HG03175 (cell line): ENCODE measurements at regions not wholly inside any gene's neighbourhood (a gene's known extent, or its start where the extent isn't known, plus 50 kb on each side); places are given as distances from the start of the nearest gene placed in this dataset.

Experiments used
- ATAC-seq: cut with Tn5 transposase; IDR thresholded peaks from one replicate; pipeline ENCODE4 v1.9.1; 2021; ENCODE audit warnings: mild to moderate bottlenecking, moderate library complexity; ENCODE audit not compliant: unreplicated experiment

DNA sequence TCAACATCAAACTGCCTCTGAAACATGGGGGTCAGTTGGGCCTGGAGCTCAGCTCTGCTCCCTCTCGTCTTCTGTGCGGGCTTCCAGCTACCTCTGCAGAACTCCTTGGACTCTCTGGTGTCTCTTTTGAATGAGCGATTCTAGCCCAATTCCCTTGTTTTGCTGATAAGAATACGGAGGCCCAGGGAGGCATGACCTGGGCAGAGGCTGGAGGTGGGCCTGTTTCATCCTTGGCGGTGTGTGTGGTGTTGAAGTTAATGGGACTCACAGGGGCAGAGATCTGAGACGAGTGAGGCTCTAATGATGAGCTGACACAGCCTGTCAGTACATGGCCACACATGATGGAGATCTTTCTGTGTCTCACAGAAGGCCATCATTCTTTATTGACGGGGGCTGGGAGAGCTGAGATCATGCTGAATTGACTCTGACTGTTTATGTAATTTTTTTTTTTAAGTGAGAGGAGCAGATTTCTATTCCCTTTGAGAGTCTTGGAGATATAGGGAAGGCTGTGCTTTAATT is 134.5 kb downstream of the URB2 start:
- ATAC-seq = no peak

DNA sequence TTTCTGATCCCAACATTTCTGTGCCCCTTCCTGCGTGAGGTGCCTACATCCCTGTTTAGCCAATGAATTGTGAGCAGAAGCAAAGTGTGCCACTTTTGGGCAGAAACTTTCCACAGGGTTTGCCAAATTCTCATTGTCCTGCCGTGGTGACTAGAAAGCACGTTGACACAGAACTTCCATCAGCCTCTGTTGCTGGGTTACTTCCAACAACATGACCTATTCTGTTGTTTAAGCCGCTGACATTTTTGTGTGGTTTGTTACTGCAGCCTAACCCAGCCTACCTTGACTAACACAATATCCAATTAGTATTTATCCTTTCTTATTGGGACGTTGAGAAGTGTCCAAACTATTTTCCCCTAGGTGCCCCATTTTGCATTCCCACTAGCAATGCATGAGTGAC is 136.8 kb downstream of the URB2 start:
- ATAC-seq = no peak

DNA sequence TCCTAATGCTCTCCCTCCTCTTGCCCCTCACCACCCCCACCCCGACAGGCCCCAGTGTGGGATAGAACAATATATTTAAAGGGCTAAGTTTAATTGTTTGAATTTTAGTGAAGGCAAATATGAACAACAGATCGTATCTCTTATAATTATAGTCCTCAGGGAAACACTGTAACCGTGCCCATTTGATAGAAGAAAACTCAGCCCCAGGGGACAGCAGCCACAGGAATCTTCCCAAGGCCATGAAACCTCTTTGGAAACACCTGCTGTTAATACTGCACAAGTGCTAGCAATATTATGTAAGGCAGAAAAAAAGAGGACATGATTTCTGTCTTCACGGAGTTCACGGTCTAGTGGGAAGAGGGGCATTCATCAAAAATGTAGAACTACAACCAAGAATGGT is 142.2 kb downstream of the URB2 start:
- no peak for ATAC-seq

DNA sequence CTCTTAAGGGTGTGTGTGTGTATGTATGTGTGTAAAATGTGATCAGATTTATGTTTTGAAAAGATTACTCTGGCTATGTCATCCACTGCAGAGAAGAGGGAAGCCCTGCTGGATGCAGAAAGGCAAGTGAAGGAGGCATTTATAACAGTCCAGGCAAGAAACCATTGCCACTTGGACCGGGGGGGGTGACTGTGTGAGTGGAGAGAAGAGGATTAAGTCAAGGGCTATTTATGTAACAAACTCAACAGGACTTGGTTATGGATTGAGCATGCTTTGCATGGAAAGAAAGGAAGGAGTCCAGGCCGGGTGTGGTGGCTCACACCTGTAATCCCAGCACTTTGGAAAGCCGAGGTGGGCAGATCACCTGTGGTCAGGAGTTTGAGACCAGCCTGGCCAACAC is 143.0 kb downstream of the URB2 start:
- ATAC-seq = no peak

DNA sequence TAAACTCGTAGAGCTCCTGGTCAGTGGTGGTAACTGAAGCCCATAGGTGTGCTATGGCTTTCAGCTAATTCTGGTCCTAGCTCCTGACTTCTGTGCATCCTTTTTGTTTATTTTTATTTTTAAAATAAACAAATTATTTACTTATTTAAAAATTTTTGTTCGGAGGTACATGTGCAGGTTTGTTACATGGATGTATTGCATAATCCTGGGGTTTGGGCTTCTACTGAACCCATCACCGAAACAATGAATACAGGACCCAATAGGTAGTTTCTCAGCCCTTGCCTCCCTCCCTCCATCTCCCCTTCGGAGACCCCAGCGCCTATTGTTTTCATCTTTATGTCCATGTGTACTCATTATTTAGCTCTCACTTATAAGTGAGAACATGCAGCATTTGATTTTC is 143.8 kb downstream of the URB2 start:
- ATAC-seq = no peak

DNA sequence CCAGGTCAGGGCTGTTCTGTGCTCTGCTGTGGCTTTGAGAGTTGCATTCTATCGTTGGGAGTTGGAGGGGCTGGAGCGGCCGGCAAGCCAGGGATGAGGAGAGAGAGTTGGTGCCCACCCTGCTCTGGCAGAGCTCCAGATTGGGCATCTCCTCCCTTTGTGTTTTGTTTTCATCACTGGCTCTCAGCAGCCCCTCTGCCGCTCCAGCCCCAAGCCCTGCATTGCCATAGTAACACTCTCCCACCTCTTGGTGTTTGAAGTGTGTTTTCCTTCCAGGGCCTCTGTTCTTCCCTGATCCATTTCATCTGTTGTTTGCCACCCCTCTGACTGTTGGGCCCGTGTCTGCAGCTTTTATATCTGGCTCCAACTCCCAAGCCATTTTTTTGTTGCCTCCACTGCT is 152.7 kb downstream of the URB2 start:
- no peak for ATAC-seq

DNA sequence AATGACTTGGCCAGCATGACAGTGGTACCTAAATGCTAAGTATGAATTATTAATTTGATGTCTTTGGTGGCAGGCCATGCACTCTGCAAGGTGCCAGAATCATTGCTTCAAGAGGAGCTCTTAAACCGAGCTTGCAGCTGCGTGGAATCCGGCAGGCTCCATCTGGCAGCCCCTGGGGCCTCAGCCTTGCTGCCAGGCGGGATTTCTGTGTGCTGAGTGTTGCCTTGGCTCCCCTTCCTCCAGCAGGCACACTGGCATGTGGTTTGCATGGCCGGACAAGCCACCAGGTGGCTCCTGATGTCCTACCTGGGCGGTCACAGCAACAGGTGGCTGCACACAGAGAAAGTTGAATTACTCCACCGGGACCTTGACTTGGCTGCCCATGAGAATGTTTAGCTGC is 155.4 kb downstream of the URB2 start:
- ATAC-seq = no peak

DNA sequence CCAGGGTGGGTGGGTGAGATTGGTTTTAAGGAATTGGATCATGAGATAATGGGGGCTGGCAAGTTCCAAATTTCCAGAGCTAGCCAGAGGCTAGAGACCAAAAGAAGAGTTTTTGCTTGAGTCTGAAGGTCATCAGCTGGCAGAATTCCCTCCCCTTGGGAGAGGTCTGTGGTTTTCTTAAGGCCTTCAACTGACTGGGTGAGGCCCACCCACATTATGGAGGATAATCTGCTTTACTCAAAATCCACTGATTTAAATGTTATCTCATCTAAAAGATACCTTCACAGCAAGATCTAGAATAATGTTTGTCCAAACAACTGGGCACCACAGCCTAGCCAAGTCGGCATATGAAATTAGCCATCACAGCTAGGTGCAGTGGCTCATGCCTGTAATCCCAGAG is 156.4 kb downstream of the URB2 start:
- ATAC-seq = no peak

DNA sequence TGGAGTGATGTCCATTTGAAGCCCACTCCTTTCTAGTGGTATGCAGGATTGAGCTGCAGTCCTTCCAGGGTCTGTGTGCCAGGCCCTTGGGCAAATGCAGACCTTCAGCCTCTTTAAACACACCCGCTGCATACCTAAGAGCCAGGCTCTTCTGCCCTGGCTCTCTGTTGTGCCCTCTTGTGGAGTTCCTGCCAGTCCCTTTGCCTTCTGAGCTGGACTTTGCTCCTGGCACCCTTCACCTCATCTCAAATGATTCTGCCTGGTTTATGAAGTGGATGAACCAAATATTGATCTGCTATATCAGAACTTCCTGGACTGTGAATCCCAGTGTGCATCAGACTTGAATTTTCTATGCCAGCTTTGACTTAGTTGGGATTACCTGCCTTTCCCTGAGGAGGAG is 158.8 kb downstream of the URB2 start:
- ATAC-seq = no peak

DNA sequence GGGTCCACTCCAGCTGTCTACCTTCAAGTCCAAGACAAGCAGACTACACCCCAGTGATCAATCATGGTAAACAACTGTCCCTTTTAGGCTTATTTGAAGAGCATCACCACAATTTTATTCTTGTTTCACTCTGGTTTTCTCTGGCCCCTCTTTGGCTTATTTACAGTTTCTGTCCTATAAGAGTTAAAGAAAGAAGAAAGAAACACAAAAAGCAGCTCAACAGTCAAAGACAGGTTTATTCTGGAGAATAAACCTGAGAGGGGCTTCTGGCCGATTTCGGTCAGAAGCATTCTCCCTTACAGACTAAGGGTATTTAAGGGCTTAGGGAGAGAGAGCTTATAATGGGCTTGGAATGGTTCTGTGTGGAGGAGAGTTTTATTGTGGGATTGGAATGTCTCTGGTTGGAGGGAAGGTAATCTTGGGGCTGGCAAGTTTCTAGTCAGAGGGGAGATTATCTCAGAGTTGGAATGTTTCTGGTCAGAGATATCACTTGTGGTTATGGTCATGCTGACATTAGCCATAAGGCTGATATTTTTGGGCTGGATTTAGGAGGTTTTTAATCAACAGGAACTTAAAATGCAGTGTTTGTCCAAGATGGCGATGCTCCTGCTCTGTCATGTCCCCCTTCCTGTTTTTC is 161.0 kb downstream of the URB2 start:
- no peak for ATAC-seq

DNA sequence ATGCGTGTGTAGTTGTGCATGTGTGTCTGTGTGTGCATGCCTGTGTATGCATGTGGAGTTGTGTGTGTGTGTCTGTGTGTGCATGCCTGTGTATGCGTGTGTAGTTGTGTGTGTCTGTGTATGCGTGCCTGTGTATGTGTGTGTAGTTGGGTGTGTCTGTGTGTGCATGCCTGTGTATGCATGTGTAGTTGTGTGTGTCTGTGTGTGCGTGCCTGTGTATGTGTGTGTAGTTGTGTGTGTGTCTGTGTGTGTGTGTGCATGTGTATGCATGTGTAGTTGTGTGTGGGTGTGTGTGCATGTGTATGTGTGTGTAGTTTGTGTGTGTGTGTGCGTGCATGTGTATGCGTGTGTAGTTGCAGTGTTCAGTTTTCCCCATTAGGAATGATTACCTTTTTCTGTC is 162.0 kb downstream of the URB2 start:
- no peak for ATAC-seq

DNA sequence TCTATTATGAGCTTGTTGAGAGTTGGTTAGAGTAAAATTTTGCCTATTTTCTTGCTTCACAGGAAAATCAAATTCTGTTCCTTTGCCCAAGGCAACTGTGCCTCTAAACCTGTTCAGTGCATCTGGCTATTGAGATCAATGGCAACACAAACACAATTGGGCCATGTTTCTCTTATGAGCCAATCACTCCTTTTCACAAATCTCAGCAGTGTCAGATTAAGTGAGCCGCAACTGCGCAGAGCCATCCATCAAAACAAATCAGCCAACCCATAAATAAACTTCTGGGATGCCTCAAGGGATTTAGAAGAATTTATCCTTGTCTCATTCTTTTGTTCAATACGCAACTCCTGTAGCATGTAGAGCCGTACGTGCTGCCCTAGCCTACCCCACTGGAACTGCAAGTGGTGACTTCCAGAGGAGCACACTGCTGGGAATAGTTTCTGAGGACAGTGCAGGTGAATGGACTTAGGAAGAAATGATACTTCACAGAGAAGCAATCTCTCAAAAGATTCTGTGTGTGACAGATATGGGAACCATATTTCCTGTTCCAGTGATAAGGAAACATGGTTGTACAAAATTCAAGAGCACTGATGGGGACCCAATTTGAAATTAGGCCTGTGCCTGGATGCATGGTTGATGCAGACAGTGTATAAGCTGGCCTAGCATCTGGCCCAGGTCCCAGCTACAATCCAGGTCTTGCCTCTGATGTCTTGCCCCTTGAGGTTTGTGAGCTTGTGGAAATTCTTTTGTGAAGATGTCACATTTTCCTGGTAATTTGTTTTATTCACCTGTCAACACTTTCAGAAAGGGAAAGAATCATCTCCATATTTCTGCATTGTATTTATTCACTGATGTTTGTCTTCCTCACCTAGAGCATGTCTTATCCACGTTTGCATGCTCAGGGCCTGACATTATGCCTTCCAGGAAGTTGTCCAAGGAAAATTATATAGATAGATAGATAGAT is 166.2 kb downstream of the URB2 start:
- no peak for ATAC-seq

DNA sequence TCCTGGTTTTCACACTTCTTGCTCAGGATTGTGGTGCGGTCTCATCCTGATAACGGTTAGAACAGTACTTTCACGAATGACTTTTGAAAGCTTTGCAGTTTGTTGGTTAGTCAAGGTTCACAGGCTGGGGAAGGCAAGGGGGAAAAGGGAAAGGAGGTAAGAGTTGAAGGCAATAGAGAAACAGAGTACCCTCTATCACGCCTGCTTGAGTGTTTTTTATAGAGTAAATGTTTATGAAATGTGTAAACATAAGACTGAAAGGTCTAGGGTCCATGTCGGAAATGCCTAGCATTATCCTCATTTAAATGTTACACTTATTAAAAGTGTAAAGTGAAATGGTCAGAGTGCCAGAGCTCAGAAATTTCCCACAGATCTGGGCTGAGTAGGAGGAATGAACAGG is 167.4 kb downstream of the URB2 start:
- no peak for ATAC-seq

DNA sequence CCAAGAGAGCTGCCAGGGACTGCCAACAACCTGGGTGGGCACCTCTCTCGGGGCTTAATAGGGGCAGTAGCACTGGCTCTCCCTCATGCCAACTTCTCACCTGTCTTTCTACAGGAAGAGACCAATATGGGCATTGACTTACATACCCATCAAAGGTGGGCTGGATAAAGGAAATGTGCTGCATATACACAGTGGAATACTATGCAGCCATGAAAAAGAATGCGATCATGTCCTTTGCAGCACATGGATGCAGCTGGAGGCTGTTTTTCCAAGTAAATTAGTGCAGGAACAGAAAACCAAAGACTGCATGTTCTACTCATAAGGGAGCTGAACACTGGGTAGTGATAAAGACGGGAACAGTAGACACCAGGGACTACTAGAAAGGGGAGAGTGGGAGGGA is 172.5 kb downstream of the URB2 start:
- ATAC-seq = no peak

DNA sequence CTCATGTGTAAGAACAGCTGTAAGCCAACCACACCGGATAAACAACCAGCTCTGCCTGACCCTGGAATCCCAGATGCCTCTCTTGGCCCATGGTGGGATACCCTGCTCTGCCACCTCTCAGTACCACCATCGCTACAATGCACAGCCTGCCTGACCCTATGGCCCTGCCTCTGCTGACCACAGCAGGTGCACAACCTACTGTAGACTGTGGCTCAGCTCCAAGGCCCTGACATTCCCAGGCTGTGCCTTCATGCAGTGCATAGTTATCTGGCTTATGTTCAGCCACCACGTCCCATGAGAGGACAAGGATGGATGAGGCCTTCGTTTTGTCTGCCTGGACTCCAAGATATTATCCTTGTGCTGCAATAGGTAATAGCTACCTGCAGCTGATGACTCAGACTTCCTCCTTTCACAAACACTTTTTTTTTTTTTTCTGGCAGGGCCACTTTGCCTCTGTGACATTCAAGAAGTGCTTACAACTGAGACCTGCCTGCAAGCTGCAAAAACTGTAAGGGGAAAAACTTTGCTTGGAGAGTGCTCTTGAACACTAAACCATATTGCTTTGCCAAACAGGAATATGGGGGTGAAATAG is 177.7 kb downstream of the URB2 start:
- no peak for ATAC-seq

DNA sequence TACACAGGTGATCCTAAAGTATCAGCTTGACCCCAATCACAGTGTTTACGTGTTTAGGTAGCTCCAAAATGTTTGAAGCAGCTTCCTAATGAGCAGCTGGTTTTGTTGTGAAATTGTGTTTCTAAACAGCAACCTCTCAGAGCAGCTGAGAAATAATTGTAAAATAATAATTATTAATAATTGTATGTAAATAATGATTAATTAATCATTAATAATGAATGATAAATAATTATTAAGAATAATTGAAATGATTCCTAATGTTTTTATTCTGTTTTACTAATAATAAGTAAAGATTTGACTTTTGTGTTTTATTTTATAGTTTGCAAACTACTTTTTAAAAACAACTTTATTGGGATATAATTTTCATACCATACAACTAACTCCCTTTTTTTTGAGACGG is 182.2 kb downstream of the URB2 start:
- ATAC-seq = no peak

DNA sequence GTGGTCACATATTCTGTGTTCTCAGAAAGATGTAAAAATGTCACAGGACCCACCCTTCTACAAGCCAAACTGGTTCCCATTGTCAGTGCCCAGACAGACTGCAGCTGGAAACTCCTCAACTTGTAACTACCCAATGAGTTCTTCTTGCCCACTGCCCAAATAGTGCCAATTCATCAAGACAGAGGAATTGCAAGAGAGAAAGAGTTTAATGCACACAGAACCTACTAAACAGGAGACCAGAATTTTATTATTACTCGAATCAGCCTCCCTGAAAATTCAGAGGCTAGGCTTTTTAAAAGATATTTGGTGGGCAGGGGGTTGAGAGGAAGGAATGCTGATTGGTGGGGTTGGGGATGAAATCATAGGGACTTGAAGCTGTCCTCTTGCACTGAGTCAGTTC is 184.1 kb downstream of the URB2 start:
- ATAC-seq = no peak

DNA sequence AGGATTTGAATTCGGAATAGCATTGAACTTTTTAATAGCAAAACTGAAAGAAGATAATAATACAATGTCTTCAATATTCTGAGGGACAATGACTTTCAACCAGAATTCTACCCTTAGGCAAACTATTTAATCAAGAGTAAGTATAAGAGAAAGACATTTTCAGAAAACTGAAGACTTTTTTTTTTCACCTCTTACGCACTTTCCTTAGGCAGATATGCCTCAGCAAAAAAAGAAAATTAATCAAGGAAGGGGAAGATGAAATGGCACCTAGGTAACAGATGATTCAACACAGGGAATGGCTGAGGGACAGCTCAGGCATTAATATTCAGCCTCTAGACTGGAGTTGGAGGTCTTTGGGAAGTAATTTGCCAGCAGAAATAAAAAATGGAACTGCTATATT is 184.9 kb downstream of the URB2 start:
- no peak for ATAC-seq

DNA sequence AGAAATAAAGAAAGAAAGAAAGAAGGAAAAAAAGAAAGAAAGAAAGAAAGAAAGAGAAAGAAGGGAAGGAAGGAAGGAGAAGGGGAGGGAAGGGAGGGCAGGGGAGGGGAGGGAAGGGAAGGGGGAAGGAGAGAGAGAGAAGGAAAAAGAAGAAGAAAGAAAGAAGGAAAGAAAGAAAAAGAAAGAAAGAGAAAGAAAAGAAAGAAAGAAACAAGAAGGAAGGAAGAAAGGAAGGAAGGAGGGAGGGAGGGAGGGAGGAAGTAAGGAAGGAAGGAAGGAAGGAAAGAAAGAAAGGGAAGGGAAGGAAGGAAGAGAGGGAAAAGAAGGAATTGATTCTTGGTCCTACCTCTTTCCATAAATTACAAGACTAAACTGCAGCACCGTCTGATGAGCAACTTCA is 186.1 kb downstream of the URB2 start:
- ATAC-seq = no peak

DNA sequence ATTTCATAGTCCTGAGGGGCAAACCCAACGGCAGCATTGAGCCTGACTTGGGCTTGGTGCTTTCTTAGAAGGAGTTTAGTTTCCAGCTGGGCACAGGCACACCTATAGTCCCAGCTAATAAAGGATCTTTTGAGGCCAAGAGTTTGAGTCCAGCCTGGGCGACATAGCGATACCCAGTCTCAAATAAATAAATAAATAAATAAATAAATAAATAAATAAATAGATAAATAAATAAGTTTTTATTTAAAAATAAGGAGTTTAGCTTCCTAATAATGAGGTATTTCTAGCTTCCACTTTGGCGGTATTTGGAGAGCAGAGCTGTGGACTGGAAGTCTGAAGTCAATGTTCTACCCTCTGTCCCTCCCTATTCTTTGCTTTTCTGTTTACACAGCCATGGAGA is 186.6 kb downstream of the URB2 start:
- no peak for ATAC-seq

DNA sequence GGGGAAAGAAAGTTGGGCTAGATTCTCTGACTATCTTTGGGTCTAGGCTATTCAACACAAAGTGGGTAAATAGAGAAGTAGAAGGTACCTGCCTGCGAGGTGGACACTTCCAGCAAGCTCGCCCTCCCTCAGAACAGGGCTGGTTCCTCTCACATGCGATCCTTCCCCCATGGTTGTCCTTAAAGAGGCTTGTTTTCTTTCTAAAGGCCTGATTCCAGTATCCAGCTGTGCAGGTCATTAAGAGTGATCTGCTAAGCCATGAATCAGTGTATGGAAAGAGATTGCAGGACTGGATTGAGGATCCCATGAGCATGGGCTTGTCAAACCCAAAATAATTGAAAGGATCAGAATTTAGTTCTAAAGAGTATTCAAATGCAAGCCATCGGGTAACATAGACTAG is 189.0 kb downstream of the URB2 start:
- no peak for ATAC-seq

DNA sequence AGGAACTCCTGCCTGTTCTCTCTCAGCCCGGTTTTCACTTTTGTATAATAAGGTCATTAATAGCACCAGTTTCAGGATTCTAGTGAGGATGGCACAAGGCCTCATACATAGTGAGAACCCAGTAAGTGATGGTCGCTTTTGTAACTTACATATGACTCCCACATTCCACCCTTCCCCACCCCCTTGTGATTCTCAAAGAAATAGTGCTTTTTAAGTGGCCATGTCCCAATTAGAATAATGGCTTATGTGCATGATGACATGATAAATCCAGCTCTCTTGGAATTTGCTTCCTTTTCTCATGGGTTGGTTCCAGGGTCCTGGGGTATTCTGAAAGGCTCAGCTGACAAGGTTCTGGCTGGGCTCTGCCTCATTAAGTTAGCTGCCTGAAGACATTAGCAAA is 189.9 kb downstream of the URB2 start:
- no peak for ATAC-seq
